NCI-H2227 (cell line): ENCODE measurements at regions not wholly inside any gene's neighbourhood (a gene's known extent, or its start where the extent isn't known, plus 50 kb on each side); places are given as distances from the start of the nearest gene placed in this dataset.
"Not testable (repeated sequence)": the region's sequence is repeated elsewhere in the genome, so short reads cannot be mapped to it uniquely, and the experiment has no call there.

Source experiments
- DNase-seq: peaks from one replicate; lab custom pipeline; 2025; ENCODE audit not compliant: unreplicated experiment; lab: John Stamatoyannopoulos, UW

GRCh38 chr15:35210370-35210769 lies 125.3 kb upstream of the NANOGP8 start:
- DNase-seq = no peak

DNA sequence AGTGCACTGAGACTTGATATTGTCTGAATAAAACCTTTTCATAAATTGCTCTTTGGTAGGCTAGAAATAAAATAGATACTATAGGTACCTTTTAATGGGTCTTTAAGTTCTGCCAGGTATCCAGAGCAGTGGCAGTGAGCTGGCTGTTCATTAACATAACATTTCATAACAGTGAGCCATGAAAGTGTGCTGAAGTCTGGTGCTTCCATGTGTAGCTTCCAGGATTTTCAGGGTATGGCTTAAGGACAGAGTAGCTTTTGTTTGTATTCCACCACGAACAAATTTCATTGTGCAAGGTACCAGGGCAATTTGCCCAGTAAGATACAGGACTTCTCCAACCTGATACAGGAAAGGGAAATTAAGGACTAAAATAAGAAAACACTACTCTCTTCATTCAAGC lies 124.7 kb upstream of the NANOGP8 start:
- no peak for DNase-seq

- no peak for DNase-seq
Measured at GRCh38 chr15:35208353-35208752, 123.3 kb upstream of the NANOGP8 start.

DNA sequence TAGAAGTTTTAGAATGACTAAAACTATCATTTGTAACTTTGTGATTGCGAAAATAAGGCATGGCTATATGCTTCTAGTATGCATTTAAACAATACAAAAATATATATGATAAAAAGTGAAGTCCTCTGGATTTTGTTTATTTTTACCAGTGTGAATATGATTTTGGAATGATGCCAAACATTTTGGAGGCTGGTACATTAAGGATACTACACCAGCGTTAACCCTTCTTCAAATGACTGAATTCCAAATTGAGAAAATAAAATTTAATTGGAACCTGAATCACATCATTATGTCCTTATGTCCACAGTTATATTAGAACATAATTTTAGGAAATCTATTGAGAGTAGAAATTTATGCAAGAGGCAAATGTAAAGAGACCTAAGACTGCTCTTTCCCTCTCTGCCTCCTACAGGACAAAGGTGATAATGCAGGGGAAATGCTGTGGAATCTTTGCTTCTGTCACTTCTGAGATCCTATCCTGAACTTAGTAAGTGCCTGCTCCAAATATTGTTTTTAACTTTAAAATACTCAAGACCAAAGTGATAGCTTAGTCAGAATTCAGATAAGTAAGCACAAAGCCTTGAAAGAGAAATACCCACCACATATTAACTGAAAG lies 121.1 kb upstream of the NANOGP8 start:
- DNase-seq = no peak

DNA sequence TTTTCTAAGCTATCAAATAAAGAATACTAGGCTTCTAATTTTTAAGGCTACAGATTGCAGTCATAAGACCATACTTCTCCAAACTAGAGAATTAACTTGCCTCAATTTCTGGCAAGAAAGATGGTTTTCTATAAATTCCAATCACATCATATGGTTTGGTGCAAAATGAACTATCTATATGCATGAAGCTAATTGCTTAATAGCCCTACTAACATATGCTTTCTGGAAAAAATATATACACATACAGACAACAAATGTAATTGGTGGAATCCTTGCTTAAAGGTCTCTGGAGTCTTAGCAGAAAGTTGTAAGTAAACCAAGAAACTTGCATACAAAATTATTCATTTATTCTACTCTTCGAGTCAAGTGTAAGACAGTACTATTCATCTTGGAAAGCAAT lies 113.1 kb upstream of the NANOGP8 start:
- no peak for DNase-seq

DNA sequence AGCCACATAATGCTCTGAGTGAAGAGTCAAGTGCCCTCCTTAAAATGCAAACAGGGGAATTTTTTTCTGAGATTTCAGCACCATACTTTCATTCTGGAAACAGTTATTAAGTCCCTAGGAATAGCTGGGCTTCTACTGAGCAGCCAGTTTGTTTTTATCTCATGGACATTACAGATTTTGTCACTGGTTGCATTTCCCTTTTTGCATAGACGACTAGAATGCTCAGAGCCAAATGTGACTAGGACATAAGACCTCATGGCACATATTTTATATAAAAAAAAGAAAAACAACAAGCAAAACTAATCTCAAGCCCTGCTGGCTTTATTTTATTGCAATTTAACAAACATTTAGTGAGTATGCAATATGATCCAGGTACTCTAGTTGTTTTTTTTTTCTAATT lies 112.7 kb upstream of the NANOGP8 start:
- DNase-seq = no peak

- DNase-seq = no peak
Measured at GRCh38 chr15:35197306-35197705, 112.2 kb upstream of the NANOGP8 start.

GRCh38 chr15:35196273-35196672 lies 111.2 kb upstream of the NANOGP8 start:
- DNase-seq = no peak

- no peak for DNase-seq
Measured at GRCh38 chr15:35195649-35196048, 110.6 kb upstream of the NANOGP8 start.

- DNase-seq = no peak
Measured at GRCh38 chr15:35195031-35195430, 109.9 kb upstream of the NANOGP8 start.

- DNase-seq = no peak
Measured at GRCh38 chr15:35194296-35194695, 109.2 kb upstream of the NANOGP8 start.

- no peak for DNase-seq
Measured at GRCh38 chr15:35191783-35192182, 106.7 kb upstream of the NANOGP8 start.

DNA sequence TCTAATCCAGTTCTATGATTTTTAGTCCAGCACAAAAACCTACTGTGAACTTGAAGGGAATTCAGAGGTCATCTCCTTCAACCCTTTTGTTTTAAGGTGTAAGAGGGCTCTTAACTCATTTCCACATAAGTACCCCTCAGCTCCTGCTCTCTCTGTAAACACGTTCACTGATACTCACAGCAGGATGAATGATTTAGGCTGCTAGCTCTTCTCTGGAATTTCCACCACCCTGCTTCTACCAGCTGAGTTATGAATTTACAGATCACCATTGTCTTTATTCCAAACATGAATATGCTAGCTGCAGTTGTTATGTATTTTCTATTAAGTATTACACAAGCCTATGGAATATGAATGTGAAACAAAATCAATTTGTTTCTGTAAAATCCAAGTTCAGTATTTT lies 101.3 kb upstream of the NANOGP8 start:
- DNase-seq = no peak

DNA sequence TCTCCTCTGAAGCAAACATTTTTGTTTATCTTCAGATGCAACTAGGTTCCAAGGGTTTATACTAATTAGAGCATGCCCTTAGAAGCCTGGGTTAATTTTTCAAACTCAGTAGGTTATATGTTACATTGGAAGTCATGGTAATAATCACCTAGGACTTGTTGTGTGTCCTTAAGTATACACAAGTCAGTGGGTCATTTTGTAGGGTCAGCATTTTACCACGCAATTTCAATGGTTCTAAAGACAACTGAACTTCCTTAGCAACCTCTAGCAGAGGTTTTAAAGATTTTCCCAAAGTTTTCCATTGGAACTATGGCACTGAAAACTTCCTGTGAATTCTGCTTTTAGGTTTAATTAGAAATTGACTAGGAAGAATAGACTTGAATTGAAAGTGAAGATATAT lies 99.6 kb upstream of the NANOGP8 start:
- DNase-seq = no peak

DNA sequence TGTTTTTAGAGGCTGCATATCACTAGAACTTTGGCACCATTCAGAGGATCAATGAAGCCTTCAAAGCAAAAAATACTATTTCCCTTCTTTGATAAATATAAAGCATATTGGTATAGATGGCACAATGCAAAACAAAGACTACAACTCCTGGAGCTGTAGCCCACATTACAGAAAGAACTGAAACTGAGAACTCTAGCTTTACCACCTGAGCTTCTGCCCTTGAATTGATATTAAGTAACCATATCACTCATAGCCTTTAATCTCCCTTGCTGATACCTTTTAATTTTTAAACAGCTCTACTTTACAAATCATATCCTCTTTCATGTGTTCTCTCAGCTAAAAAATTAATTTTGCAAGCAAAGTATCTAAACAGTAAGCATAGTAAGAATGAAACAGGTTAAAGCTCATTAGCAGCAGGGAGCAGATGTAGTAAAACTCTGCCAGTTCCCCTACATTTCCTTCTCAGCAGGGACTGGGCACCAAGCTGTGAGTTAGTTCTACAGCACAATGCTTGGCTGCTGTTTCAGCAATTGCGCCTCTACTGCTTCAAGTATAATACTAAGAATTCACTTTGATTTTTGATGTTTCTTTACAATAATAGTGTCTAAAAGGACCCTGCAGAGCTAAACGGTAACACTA lies 97.9 kb upstream of the NANOGP8 start:
- peak; percentile 37 for DNase-seq

DNA sequence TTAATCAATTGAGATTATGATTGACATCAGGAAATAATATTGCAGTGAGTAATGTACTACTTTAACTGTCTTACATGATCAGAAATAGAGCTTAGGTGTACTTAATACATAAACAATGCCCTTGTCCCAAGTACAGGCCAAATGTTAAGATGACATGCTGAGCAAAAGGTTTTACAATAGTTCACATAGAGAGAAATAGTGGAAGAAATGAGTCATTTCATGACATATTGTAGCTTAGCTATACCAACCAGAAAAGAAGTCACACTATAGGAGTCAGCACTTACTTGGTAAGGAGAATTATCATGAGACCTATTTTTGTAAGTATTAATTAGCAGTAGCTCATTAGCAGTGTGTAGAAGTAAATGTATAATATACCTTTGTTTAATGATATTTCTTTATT lies 96.4 kb upstream of the NANOGP8 start:
- DNase-seq = no peak

- no peak for DNase-seq
Measured at GRCh38 chr15:35179739-35180138, 94.6 kb upstream of the NANOGP8 start.

DNA sequence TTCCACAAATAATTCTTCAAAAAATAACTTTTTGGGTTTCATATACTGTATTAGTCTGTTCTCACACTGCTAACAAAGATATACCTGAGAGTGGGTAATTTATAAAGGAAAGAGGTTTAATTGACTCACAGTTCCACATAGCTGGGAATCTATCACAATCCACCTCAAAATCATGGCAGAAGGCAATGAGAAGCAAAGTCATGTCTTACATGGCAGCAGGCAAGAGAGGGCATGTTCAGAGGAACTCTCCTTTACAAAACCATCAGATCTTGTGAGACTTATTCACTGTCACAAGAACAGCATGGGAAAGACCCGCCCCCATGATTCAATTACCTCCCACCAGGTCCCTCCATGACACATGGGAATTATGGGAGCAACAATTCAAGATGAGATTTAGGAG lies 93.1 kb upstream of the NANOGP8 start:
- not testable (repeated sequence) for DNase-seq

GRCh38 chr15:35174948-35175347 lies 89.9 kb upstream of the NANOGP8 start:
- DNase-seq = no peak

DNA sequence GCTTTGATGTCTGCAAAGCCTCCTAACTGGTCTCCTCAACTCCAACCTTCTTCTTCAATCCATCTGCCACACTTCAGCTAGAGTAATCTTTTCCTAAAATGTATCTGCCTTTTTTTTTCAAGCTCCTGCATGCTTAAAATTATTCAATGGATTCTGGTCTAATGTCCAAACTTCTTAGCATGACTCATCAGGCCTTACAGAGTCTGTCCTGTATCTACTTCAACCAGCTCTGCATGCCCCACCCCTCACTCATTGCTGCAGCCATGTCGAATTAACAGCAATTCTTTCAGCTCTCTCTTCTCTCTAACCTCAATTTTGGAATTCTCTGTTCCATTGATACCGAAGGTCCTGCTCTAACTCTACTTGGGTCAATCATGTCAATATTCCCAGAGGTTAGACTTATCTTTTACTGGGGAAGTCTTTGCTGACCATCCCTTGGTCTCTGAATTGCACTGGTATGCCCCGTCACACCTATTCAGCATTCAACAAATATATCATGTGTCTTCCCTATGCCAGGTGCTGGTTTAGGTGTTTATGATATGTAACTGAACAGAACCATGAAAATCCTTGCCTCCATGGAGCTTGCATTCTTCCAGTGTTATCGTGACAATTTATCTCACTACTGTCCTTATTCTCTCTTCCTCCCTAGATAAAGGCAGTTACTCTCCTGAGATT lies 88.5 kb upstream of the NANOGP8 start:
- DNase-seq = no peak

GRCh38 chr15:35170207-35170606 lies 85.1 kb upstream of the NANOGP8 start:
- DNase-seq = no peak

GRCh38 chr15:35168464-35168863 lies 83.4 kb upstream of the NANOGP8 start:
- no peak for DNase-seq

GRCh38 chr15:35167675-35168074 lies 82.6 kb upstream of the NANOGP8 start:
- DNase-seq = peak; percentile 18
